ENCODE measurements at regions not wholly inside any gene's neighbourhood (a gene's known extent, or its start where the extent isn't known, plus 50 kb on each side); places are given as distances from the start of the nearest gene placed in this dataset.

DNA sequence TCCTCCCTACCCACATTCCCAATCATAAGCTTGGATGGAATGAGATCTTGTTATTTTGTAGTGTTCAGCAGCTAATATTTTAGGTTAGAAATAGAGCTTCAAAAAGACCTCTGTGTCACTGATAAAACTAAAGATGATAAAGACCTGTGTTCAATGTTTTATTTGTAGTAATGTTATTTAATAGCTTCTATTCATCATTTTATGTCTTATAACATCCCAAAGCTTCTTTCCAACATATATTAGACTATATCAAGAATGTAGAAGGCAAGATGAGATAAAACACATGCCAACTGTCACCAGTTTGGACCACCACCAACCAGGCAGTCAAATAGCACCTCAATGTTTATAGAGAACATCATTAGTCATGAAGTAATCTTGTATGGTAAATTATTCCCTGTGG, 409.5 kb upstream of the ITGA1 start:
- intact Hi-C loops (cut with DNase I) = no loop called here
- ATAC-seq = no peak
- DNase-seq = no peak

GRCh38 chr5:52388349-52388748, 399.4 kb upstream of the ITGA1 start:
- ATAC-seq (no peak), DNase-seq (no peak)
- intact Hi-C loops (cut with DNase I) = no loop called here

- intact Hi-C loops (cut with DNase I) = no loop called here
- DNase-seq = no peak
- no peak for ATAC-seq
Observed at GRCh38 chr5:52392321-52392720, 395.4 kb upstream of the ITGA1 start.

GRCh38 chr5:52409835-52410234, 377.9 kb upstream of the ITGA1 start:
- ATAC-seq = no peak
- intact Hi-C loops (cut with DNase I) = no loop called here
- no peak for DNase-seq

GRCh38 chr5:52419357-52419756, 368.4 kb upstream of the ITGA1 start:
- DNase-seq = no peak
- ATAC-seq = no peak
- intact Hi-C loops (cut with DNase I) = no loop called here

- DNase-seq (no peak), ATAC-seq (no peak)
- intact Hi-C loops (cut with DNase I) = no loop called here
Observed at GRCh38 chr5:52427615-52428014, 360.1 kb upstream of the ITGA1 start.

GRCh38 chr5:52428977-52429489, 358.7 kb upstream of the ITGA1 start:
- intact Hi-C loops (cut with DNase I) = no loop called here
- no peak for ATAC-seq
- no peak for DNase-seq

- ATAC-seq = no peak
- intact Hi-C loops (cut with DNase I) = no loop called here
- no peak for DNase-seq
Observed at GRCh38 chr5:52441768-52442167, 345.9 kb upstream of the ITGA1 start.

DNA sequence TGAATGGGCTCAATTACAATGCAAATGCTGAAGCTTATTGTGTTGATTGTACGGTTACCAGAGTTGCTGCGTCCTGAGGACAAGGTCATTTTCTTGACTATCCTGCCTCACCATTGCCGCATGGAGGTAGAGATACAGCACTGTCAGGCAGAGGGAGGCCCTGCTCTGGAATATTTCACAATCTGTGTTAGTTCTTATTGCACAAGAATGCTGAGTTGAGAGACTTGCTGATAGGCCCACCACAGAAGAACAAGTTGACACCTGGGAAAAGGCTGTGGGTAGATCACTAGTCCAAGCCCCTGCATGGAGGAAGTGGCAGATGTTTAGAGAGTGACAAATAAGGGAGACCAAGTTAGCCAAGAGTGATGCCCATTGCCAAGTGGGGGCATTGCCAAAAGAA, 344.5 kb upstream of the ITGA1 start:
- intact Hi-C loops (cut with DNase I) = no loop called here
- DNase-seq = no peak
- ATAC-seq = no peak

GRCh38 chr5:52448111-52448510, 339.6 kb upstream of the ITGA1 start:
- no peak for ATAC-seq

GRCh38 chr5:52449516-52449915, 338.2 kb upstream of the ITGA1 start:
- intact Hi-C loops (cut with DNase I) = no loop called here
- ATAC-seq = no peak
- DNase-seq = no peak

More at GRCh38 chr5:52448111-52448510, 339.6 kb upstream of the ITGA1 start:
- DNase-seq = no peak
- intact Hi-C loops (cut with DNase I) = no loop called here

DNA sequence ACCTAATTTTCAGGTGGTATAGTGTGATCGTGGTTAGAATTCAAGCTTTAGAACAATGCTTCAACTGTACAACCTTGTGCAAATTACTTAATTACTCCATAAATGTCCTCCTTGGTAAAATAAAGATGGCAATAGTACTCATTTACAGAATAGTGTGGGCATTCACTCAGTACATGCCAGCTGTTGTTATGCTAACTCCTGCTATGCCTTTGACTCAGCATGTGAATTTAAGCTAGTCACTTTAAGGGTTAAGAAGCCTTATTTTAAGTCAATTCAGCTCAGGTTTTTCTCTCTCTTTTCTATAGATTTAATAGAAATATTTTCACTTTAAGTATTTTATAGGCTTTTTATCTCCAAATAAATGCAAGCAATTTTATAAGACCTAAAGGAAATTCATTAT, 335.6 kb upstream of the ITGA1 start:
- intact Hi-C loops (cut with DNase I) = no loop called here

DNA sequence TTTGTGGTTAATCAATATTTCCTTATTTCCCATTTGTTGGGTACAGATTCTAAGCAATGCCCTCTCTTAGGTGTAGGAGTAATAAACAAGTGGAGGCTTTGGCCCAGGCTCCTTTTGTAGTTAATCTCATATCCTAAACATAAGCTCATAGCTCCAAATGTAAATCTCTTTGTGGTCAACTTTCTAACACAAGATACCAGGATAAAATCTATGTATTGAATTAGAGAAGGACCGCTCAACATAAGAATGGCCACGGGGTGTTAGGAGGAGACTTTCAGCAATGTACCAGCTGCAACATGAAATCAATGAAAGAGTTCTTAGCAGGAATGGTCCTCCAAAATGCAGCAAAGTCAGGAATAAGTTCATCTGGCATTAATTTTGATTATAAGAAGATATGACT, 334.5 kb upstream of the ITGA1 start:
- ATAC-seq (no peak), DNase-seq (no peak)
- intact Hi-C loops (cut with DNase I) = no loop called here

More for the DNA sequence above, 335.6 kb upstream of the ITGA1 start:
- ATAC-seq = no peak
- DNase-seq = no peak

DNA sequence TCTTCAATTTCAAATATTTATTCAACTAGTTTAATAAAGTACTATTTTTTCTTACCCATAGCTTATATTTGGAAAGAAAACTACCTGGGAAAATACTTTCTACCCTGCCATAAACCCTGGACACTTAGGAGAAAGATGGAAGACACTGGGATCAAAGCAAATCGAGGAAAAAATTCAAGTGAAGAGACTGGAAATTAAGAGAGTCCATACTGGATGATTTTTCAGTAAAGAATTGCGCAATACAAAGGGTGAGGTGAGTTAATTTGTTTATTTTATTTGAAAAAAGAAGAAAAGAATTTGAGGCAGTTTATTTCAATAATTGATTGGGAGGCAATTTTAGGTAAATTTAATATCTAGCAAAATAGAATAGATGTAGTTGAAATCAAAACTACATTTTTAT, 331.8 kb upstream of the ITGA1 start:
- ATAC-seq (no peak), DNase-seq (no peak)
- intact Hi-C loops (cut with DNase I) = no loop called here

- intact Hi-C loops (cut with DNase I) = no loop called here
- DNase-seq (no peak), ATAC-seq (no peak)
Observed at GRCh38 chr5:52457810-52458209, 329.9 kb upstream of the ITGA1 start.

GRCh38 chr5:52466113-52466512, 321.6 kb upstream of the ITGA1 start:
- intact Hi-C loops (cut with DNase I) = no loop called here
- ATAC-seq (no peak), DNase-seq (no peak)

DNA sequence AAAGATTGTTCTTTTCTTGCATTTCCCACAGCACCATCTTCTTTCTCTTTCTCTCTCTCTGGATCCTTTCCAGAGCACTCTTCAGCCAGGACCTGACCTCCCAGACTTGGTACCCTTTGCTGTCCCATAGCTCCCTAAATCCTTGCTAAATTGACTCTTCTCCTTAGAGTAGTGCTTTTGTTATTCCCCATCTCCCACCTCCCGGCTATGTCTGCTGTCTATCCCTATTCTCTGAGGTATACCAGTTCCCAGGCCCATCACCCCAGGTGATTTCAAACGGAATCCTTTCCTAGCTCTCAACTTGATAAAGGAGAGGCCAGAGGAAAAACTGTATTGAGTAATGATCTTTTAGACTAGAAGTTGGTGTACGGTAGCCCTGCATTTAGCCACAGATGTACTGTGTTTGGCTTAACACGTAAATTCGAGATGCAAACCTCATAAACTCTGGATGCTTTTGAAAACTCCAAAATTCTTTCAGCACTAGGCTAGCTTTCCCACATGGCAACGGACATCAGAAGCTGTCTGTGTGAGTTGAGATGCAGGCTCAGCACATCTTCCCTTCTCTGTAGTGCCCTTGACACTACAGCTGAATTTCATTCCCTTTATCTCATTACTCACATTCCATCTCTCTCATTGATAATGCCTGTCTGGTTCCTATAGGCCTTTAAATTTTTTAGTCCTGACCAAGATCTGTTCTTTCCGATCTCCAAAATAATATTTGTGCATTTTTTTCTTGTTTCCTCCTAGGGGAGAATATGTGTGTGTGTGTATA, 320.8 kb upstream of the ITGA1 start:
- no peak for DNase-seq
- intact Hi-C loops (cut with DNase I) = no loop called here
- no peak for ATAC-seq

GRCh38 chr5:52468976-52469375, 318.7 kb upstream of the ITGA1 start:
- no peak for ATAC-seq
- intact Hi-C loops (cut with DNase I) = no loop called here
- DNase-seq = no peak

- DNase-seq (no peak), ATAC-seq (no peak)
- intact Hi-C loops (cut with DNase I) = no loop called here
Observed at GRCh38 chr5:52469420-52469819, 318.3 kb upstream of the ITGA1 start.

- intact Hi-C loops (cut with DNase I) = no loop called here
- ATAC-seq (no peak), DNase-seq (no peak)
Observed at GRCh38 chr5:52469835-52470234, 317.9 kb upstream of the ITGA1 start.

GRCh38 chr5:52476346-52476745, 311.4 kb upstream of the ITGA1 start:
- DNase-seq (no peak), ATAC-seq (no peak)
- intact Hi-C loops (cut with DNase I) = no loop called here

Measured in left cardiac atrium (tissue), 4 donors.